ENCODE measurements at regions not wholly inside any gene's neighbourhood (a gene's known extent, or its start where the extent isn't known, plus 50 kb on each side); places are given as distances from the start of the nearest gene placed in this dataset.

GRCh38 chr16:59220011-59220410 lies 485.9 kb upstream of the GOT2 start:
- Histone ChIP-seq H3K9me3 (peaks cover 0 to 4% of the 10 kb centered on the region in 2 donors), H3K4me3 (no peak overlapping the region), H3K36me3 (no peaks in the 10 kb centered on the region), H3K4me1 (no peaks in the 10 kb centered on the region), H3K27me3 (no peaks in the 10 kb centered on the region), H3K27ac (no peak overlapping the region)
- TF ChIP-seq, protein P1, sequence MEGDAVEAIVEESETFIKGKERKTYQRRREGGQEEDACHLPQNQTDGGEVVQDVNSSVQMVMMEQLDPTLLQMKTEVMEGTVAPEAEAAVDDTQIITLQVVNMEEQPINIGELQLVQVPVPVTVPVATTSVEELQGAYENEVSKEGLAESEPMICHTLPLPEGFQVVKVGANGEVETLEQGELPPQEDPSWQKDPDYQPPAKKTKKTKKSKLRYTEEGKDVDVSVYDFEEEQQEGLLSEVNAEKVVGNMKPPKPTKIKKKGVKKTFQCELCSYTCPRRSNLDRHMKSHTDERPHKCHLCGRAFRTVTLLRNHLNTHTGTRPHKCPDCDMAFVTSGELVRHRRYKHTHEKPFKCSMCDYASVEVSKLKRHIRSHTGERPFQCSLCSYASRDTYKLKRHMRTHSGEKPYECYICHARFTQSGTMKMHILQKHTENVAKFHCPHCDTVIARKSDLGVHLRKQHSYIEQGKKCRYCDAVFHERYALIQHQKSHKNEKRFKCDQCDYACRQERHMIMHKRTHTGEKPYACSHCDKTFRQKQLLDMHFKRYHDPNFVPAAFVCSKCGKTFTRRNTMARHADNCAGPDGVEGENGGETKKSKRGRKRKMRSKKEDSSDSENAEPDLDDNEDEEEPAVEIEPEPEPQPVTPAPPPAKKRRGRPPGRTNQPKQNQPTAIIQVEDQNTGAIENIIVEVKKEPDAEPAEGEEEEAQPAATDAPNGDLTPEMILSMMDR (IDR thresholded peaks at IDR 0.05): no peak
- intact Hi-C loops (cut with DNase I; ENCODE audit: low total_unique reads) (no loop called here), in situ Hi-C loops (cut with MboI; ENCODE audit: low pct_ligation_motif_present in 1 of 4, low pct_unique_long_range_greater_than_20kb in 1 of 4, low sequenced_read_pairs in 3 of 4) (no loop called here)
- 17% methylated on average over 1 of the region's 1 CpG; no CpG with 5 or more reads in 1 of the 2 donors for WGBS, 2 donors (ENCODE audit: low coverage in 1 of 2)
- DNase-seq: no peak

- H3K27ac ChIP-seq: no peak overlapping the region
- H3K4me1 ChIP-seq: no peaks in the 10 kb centered on the region
- in situ Hi-C loops (cut with MboI; ENCODE audit: low pct_ligation_motif_present in 1 of 4, low pct_unique_long_range_greater_than_20kb in 1 of 4, low sequenced_read_pairs in 3 of 4) (no loop called here), intact Hi-C loops (cut with DNase I; ENCODE audit: low total_unique reads) (no loop called here)
- H3K36me3 ChIP-seq: no peaks in the 10 kb centered on the region
- 54 to 69% methylated on average over 3 of the region's 3 CpGs for WGBS, 2 donors (ENCODE audit: low coverage in 1 of 2)
- TF ChIP-seq, protein P1 (IDR thresholded peaks at IDR 0.05): no peak
- TF ChIP-seq POLR2A (IDR thresholded peaks at IDR 0.05): no peak
- no peak for DNase-seq
- H3K4me3 ChIP-seq: no peak overlapping the region
- no peaks in the 10 kb centered on the region for H3K9me3 ChIP-seq
- no peaks in the 10 kb centered on the region for H3K27me3 ChIP-seq
Measured at GRCh38 chr16:59216291-59216690, 482.2 kb upstream of the GOT2 start.

- Histone ChIP-seq H3K4me1 (no peaks in the 10 kb centered on the region), H3K27ac (no peak overlapping the region), H3K4me3 (no peak overlapping the region), H3K9me3 (no peaks in the 10 kb centered on the region), H3K27me3 (no peaks in the 10 kb centered on the region), H3K36me3 (no peaks in the 10 kb centered on the region)
- TF ChIP-seq POLR2AphosphoS5 (IDR thresholded peaks at IDR 0.05) (no peak), POLR2A (IDR thresholded peaks at IDR 0.05) (no peak)
- TF ChIP-seq, protein P1 (IDR thresholded peaks at IDR 0.05): no peak
- DNase-seq: no peak
- WGBS, 2 donors (ENCODE audit: low coverage in 1 of 2): 16 to 50% methylated on average over 2 of the region's 2 CpGs
- in situ Hi-C loops (cut with MboI; ENCODE audit: low pct_ligation_motif_present in 1 of 4, low pct_unique_long_range_greater_than_20kb in 1 of 4, low sequenced_read_pairs in 3 of 4) (no loop called here), intact Hi-C loops (cut with DNase I; ENCODE audit: low total_unique reads) (no loop called here)
Measured at GRCh38 chr16:59214455-59214854, 480.3 kb upstream of the GOT2 start.

- H3K4me1 ChIP-seq: no peaks in the 10 kb centered on the region
- in situ Hi-C loops (cut with MboI; ENCODE audit: low pct_ligation_motif_present in 1 of 4, low pct_unique_long_range_greater_than_20kb in 1 of 4, low sequenced_read_pairs in 3 of 4) (no loop called here), intact Hi-C loops (cut with DNase I; ENCODE audit: low total_unique reads) (no loop called here)
- DNase-seq: no peak
- no peaks in the 10 kb centered on the region for H3K9me3 ChIP-seq
- 50 to 60% methylated on average over 1 of the region's 1 CpG for WGBS, 2 donors (ENCODE audit: low coverage in 1 of 2)
- TF ChIP-seq POLR2AphosphoS5 (IDR thresholded peaks at IDR 0.05): no peak
- no peak for TF ChIP-seq EP300 (IDR thresholded peaks at IDR 0.05; ENCODE audit: low read depth)
- TF ChIP-seq, protein P1 (IDR thresholded peaks at IDR 0.05): no peak
- no peak for TF ChIP-seq POLR2A (IDR thresholded peaks at IDR 0.05)
- H3K4me3 ChIP-seq: no peak overlapping the region
- no peaks in the 10 kb centered on the region for H3K36me3 ChIP-seq
- H3K27ac ChIP-seq: no peak overlapping the region
- H3K27me3 ChIP-seq: no peaks in the 10 kb centered on the region
Measured at GRCh38 chr16:59213952-59214351, 479.8 kb upstream of the GOT2 start.
